Activated T-helper 1 cell treated with anti-CD3 and anti-CD28 coated beads, Interleukin-12 subunit alpha, Interleukin-12 subunit beta, Interleukin-2, Interleukin-4 antibody, amounts not matched to agents 30 ng/mL and 10 ng/mL and 1 ng/mL, durations not matched to agents 14 hours and 24 hours and 36 hours (primary cell): ENCODE measurements at regions not wholly inside any gene's neighbourhood (a gene's known extent, or its start where the extent isn't known, plus 50 kb on each side); places are given as distances from the start of the nearest gene placed in this dataset.
"Not testable (repeated sequence)": the region's sequence is repeated elsewhere in the genome, so short reads cannot be mapped to it uniquely, and the experiment has no call there.

Experiments
- DNase-seq: peaks from one replicate; pipeline ENCODE4 v3.0.0; 2021; ENCODE audit warnings: low spot score
- H3K27ac Mint-ChIP-seq: one replicate; pipeline ENCODE4 v1.8.0; 2021; ENCODE audit warnings: mild to moderate bottlenecking, mixed read lengths
- H3K27me3 Mint-ChIP-seq: one replicate; pipeline ENCODE4 v1.8.0; 2022; ENCODE audit warnings: mild to moderate bottlenecking, moderate library complexity, mixed read lengths; ENCODE audit not compliant: insufficient read depth
- H3K36me3 Mint-ChIP-seq: one replicate; pipeline ENCODE4 v1.8.0; 2021; ENCODE audit warnings: low read depth, mixed read lengths
- H3K4me1 Mint-ChIP-seq: one replicate; pipeline ENCODE4 v1.8.0; 2021; ENCODE audit warnings: low read depth, mixed read lengths
- H3K4me3 Mint-ChIP-seq: one replicate; pipeline ENCODE4 v1.8.0; 2021; ENCODE audit warnings: mild to moderate bottlenecking, moderate library complexity, mixed read lengths
- H3K9me3 Mint-ChIP-seq: one replicate; pipeline ENCODE4 v1.8.0; 2021; ENCODE audit warnings: mixed read lengths
- intact Hi-C: fragments of 100-400 bp; cut with micrococcal nuclease; formaldehyde crosslinking; loops from one replicate; pipeline ENCODE4 v1.15.1; 2024

DNA sequence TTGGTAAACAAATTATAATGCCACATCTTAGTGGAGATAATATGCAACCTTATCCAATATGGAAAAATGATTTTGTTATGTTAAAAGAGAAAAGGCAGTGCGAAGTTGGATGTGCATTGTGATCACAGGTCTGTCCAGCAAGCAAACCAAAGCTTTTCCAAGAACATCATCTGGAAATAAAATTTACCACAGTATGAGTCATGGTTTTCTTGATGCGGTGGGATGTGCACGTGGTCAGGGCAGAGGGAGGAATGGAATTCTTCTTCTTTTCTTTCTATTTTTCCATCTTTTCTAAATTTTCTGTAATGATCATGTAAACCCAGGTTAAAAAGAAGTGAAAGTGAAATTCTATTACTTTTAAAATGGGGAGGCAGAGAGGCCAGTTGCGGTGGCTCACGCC, 169.8 kb downstream of the C11orf91 start:
- Mint-ChIP-seq H3K27ac (no peak overlapping the region), H3K36me3 (no peaks in the 10 kb centered on the region), H3K4me3 (no peak overlapping the region), H3K9me3 (peaks cover 4% of the 10 kb centered on the region), H3K4me1 (no peaks in the 10 kb centered on the region), H3K27me3 (peaks cover 5% of the 10 kb centered on the region)
- DNase-seq: no peak
- intact Hi-C loops: no loop called here

GRCh38 chr11:33529461-33529860, 171.2 kb downstream of the C11orf91 start:
- H3K9me3 Mint-ChIP-seq: no peaks in the 10 kb centered on the region
- H3K4me3 Mint-ChIP-seq: no peak overlapping the region
- H3K36me3 Mint-ChIP-seq: no peaks in the 10 kb centered on the region
- intact Hi-C loops: no loop called here
- DNase-seq: no peak
- no peaks in the 10 kb centered on the region for H3K4me1 Mint-ChIP-seq
- H3K27me3 Mint-ChIP-seq: peaks cover 5% of the 10 kb centered on the region
- H3K27ac Mint-ChIP-seq: no peak overlapping the region

DNA sequence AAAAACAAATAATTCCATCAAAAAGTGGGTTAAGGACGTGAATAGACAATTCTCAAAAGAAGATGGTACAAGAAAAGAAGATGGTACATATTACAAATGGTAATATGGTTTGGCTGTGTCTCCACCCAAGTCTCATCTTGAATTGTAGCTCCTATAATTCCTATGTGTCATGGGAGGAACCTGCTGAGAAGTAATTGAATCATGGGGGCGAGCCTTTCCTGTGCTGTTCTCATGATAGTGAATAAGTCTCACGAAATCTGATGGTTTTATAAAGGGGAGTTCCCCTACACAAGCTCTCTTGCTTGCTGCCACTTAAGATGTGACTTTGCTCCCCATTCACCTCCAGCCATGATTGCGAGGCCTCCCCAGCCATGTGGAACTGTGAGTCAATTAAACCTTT, 172.9 kb downstream of the C11orf91 start:
- H3K27ac Mint-ChIP-seq, H3K36me3 Mint-ChIP-seq, H3K4me3 Mint-ChIP-seq, H3K27me3 Mint-ChIP-seq, H3K9me3 Mint-ChIP-seq, DNase-seq, H3K4me1 Mint-ChIP-seq, intact Hi-C loops: not testable (repeated sequence)

- no peak for DNase-seq
- intact Hi-C loops: no loop called here
- H3K4me3 Mint-ChIP-seq: no peak overlapping the region
- peaks cover 3% of the 10 kb centered on the region for H3K27me3 Mint-ChIP-seq
- no peaks in the 10 kb centered on the region for H3K4me1 Mint-ChIP-seq
- no peaks in the 10 kb centered on the region for H3K36me3 Mint-ChIP-seq
- no peaks in the 10 kb centered on the region for H3K9me3 Mint-ChIP-seq
- H3K27ac Mint-ChIP-seq: no peak overlapping the region
Observed at GRCh38 chr11:33525789-33526188, 174.8 kb downstream of the C11orf91 start.

GRCh38 chr11:33521384-33521783, 179.2 kb downstream of the C11orf91 start:
- DNase-seq: no peak
- intact Hi-C loops: no loop called here
- Mint-ChIP-seq H3K36me3 (no peaks in the 10 kb centered on the region), H3K4me3 (no peak overlapping the region), H3K27me3 (peaks cover 9% of the 10 kb centered on the region), H3K4me1 (no peaks in the 10 kb centered on the region), H3K9me3 (no peaks in the 10 kb centered on the region), H3K27ac (no peak overlapping the region)

GRCh38 chr11:33520112-33520511, 180.5 kb downstream of the C11orf91 start:
- intact Hi-C loops: no loop called here

GRCh38 chr11:33515347-33515746, 185.3 kb downstream of the C11orf91 start:
- Mint-ChIP-seq H3K36me3 (no peaks in the 10 kb centered on the region), H3K4me1 (peaks cover 4% of the 10 kb centered on the region), H3K27me3 (peaks cover 9% of the 10 kb centered on the region), H3K9me3 (no peaks in the 10 kb centered on the region), H3K27ac (no peak overlapping the region), H3K4me3 (no peak overlapping the region)
- intact Hi-C loops: no loop called here
- no peak for DNase-seq

More at GRCh38 chr11:33520112-33520511, 180.5 kb downstream of the C11orf91 start:
- Mint-ChIP-seq H3K4me1 (peaks cover 2% of the 10 kb centered on the region), H3K36me3 (no peaks in the 10 kb centered on the region), H3K9me3 (no peaks in the 10 kb centered on the region), H3K27me3 (peaks cover 9% of the 10 kb centered on the region), H3K27ac (no peak overlapping the region), H3K4me3 (no peak overlapping the region)
- DNase-seq: no peak

- H3K4me3 Mint-ChIP-seq: no peak overlapping the region
- peaks cover 9% of the 10 kb centered on the region for H3K27me3 Mint-ChIP-seq
- no peaks in the 10 kb centered on the region for H3K9me3 Mint-ChIP-seq
Observed at GRCh38 chr11:33514079-33514925, 186.3 kb downstream of the C11orf91 start.

DNA sequence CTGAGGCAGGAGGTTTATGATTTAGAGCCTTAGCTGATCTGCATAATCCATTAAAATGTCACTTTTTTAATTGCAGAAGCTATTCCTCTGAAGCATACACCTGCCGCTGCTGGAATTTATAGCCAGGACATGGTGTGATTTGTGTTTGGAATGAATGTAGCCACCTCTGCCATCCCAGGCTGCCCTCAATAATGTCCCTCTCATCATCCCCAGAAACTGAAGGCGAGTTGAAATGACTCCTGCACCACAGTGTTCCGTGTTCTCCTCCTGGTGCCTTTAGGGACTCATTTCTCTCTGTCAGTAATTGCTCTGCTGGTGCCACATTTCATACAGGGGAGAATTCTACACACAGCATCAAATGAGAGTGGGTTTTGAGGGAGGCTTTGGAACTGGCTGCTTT, 191.0 kb downstream of the C11orf91 start:
- no peak overlapping the region for H3K4me3 Mint-ChIP-seq
- H3K27ac Mint-ChIP-seq: no peak overlapping the region
- intact Hi-C loops: no loop called here
- DNase-seq: no peak
- no peaks in the 10 kb centered on the region for H3K36me3 Mint-ChIP-seq
- H3K27me3 Mint-ChIP-seq: peaks cover 2% of the 10 kb centered on the region
- no peaks in the 10 kb centered on the region for H3K9me3 Mint-ChIP-seq
- H3K4me1 Mint-ChIP-seq: no peaks in the 10 kb centered on the region

More at GRCh38 chr11:33514079-33514925, 186.3 kb downstream of the C11orf91 start:
- Mint-ChIP-seq H3K27ac (no peak overlapping the region), H3K36me3 (no peaks in the 10 kb centered on the region), H3K4me1 (peaks cover 4% of the 10 kb centered on the region)
- DNase-seq: no peak
- intact Hi-C loops: no loop called here

DNA sequence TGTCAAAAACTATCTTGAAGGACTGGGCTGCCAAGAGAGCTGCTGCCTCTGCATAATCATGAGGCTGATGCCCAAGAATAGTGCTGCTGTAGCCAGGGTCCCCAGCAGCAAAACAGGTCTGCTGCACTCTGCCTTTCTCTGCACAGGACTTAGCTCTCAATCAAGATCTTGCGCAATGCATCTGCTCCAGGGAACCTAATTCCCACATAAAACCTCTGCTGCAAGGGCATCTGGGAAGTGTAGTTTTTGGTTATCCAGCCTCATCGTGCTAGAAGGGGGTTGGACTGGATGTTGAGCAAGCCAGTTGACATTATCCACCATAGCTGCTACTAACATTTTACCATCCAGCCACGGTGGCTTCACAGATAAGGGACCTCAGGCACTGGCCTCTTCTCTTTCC, 192.7 kb downstream of the C11orf91 start:
- Mint-ChIP-seq H3K27ac (no peak overlapping the region), H3K36me3 (no peaks in the 10 kb centered on the region), H3K27me3 (peaks cover 2% of the 10 kb centered on the region), H3K4me1 (no peaks in the 10 kb centered on the region), H3K9me3 (no peaks in the 10 kb centered on the region), H3K4me3 (no peak overlapping the region)
- DNase-seq: no peak
- intact Hi-C loops: no loop called here

- no peak overlapping the region for H3K4me3 Mint-ChIP-seq
- no peaks in the 10 kb centered on the region for H3K9me3 Mint-ChIP-seq
- no peak for DNase-seq
- H3K27ac Mint-ChIP-seq: no peak overlapping the region
- peaks cover 2% of the 10 kb centered on the region for H3K27me3 Mint-ChIP-seq
- H3K36me3 Mint-ChIP-seq: no peaks in the 10 kb centered on the region
- H3K4me1 Mint-ChIP-seq: no peaks in the 10 kb centered on the region
- intact Hi-C loops: no loop called here
Observed at GRCh38 chr11:33507356-33507755, 193.3 kb downstream of the C11orf91 start.

- H3K4me3 Mint-ChIP-seq: no peak overlapping the region
- intact Hi-C loops: no loop called here
- no peak for DNase-seq
- H3K27me3 Mint-ChIP-seq: peaks cover 2% of the 10 kb centered on the region
- H3K4me1 Mint-ChIP-seq: no peaks in the 10 kb centered on the region
- H3K27ac Mint-ChIP-seq: no peak overlapping the region
- H3K36me3 Mint-ChIP-seq: no peaks in the 10 kb centered on the region
- H3K9me3 Mint-ChIP-seq: no peaks in the 10 kb centered on the region
Observed at GRCh38 chr11:33505093-33505492, 195.5 kb downstream of the C11orf91 start.

DNA sequence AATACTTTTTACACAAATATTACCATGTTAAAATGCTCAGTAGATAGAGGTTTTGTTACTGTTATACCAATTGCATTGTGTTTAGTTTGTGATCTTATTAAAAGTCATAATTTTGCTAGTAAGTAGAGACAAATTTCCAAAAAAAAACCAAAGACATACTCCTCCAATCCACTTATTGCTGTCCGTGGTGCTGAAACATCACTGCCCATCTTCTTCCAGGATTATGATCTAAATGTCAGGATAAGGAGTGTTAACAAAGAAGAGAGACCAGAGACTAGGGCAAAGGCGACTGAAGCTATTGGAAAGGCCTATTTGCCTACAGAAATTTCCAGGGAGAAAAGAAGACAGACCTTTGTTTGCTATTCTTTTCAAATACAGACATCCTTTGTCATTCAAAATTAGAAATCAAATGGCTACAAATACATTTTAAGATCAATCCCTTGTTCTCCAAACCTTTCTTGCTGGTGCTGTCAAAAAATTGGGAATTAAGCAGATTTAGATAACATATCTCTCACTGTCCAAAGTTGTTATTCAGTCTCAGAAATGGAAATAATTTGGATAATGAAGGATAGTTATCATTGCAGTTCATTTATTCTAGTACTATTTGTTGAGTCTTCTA, 199.7 kb downstream of the C11orf91 start:
- H3K4me3 Mint-ChIP-seq: no peak overlapping the region
- intact Hi-C loops: no loop called here

More for the DNA sequence above, 199.7 kb downstream of the C11orf91 start:
- Mint-ChIP-seq H3K4me1 (no peaks in the 10 kb centered on the region), H3K36me3 (no peaks in the 10 kb centered on the region), H3K9me3 (no peaks in the 10 kb centered on the region), H3K27me3 (peaks cover 5% of the 10 kb centered on the region), H3K27ac (no peak overlapping the region)
- DNase-seq: no peak
